ENCODE measurements at regions not wholly inside any gene's neighbourhood (a gene's known extent, or its start where the extent isn't known, plus 50 kb on each side); places are given as distances from the start of the nearest gene placed in this dataset.

DNA sequence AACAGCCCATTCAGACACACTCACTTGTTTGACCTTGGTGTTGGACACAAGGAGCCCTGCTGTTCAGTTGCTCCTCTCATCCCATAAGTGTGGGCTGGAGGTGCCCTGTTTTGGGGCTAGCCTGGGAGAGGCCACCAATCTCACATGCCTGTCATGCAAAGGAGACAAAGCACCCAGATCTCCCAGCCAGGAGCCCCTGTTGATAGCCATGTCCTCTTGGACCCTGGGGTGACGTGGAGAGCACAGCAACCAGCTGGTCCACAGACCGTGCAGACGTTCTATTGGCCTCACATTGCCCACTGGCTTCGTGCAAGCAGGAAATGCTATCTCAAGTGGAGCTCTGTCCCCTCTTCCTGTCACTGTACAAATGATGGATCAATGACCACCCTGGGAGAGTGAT, 240.8 kb downstream of the RPS24 start:
- Histone ChIP-seq H2AFZ (no peak overlapping the region), H3K79me2 (ENCODE audit: low read depth) (no peaks in the 10 kb centered on the region), H3K4me2 (no peak overlapping the region), H3K9me3 (ENCODE audit: insufficient read depth, low read depth) (no peaks in the 10 kb centered on the region), H3K36me3 (ENCODE audit: low read depth) (no peaks in the 10 kb centered on the region), H3K4me1 (replicated peaks; ENCODE audit: insufficient read depth) (no peaks in the 10 kb centered on the region), H3K27ac (no peak overlapping the region), H4K20me1 (ENCODE audit: insufficient read depth) (no peaks in the 10 kb centered on the region), H3F3A (ENCODE audit: insufficient read depth, low read depth) (no peaks in the 10 kb centered on the region), H3K9me2 (ENCODE audit: insufficient read depth) (no peaks in the 10 kb centered on the region), H3K27me3 (ENCODE audit: insufficient read depth, low read depth) (peaks cover 52% of the 10 kb centered on the region), H3K4me3 (no peak overlapping the region)
- no peak for DNase-seq
- intact Hi-C loops (cut with micrococcal nuclease; ENCODE audit: unreplicated experiment): no loop called here
- no TSS peak for BruUV-seq (replicated peaks)
- ChIA-PET CTCF (no interaction called here), POLR2A (ENCODE audit: unreplicated experiment) (interaction anchor here (0.6 kb wide), 1 partner anchor 378 kb away, joined by 6 read pairs; no protein-coding TSS in a partner anchor)
- TF ChIP-seq EZH2 (IDR thresholded peaks at IDR 0.05; ENCODE audit: low read depth): no peak
- TF ChIP-seq, protein P1, sequence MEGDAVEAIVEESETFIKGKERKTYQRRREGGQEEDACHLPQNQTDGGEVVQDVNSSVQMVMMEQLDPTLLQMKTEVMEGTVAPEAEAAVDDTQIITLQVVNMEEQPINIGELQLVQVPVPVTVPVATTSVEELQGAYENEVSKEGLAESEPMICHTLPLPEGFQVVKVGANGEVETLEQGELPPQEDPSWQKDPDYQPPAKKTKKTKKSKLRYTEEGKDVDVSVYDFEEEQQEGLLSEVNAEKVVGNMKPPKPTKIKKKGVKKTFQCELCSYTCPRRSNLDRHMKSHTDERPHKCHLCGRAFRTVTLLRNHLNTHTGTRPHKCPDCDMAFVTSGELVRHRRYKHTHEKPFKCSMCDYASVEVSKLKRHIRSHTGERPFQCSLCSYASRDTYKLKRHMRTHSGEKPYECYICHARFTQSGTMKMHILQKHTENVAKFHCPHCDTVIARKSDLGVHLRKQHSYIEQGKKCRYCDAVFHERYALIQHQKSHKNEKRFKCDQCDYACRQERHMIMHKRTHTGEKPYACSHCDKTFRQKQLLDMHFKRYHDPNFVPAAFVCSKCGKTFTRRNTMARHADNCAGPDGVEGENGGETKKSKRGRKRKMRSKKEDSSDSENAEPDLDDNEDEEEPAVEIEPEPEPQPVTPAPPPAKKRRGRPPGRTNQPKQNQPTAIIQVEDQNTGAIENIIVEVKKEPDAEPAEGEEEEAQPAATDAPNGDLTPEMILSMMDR (conservative IDR thresholded peaks at IDR 0.05): no peak

DNA sequence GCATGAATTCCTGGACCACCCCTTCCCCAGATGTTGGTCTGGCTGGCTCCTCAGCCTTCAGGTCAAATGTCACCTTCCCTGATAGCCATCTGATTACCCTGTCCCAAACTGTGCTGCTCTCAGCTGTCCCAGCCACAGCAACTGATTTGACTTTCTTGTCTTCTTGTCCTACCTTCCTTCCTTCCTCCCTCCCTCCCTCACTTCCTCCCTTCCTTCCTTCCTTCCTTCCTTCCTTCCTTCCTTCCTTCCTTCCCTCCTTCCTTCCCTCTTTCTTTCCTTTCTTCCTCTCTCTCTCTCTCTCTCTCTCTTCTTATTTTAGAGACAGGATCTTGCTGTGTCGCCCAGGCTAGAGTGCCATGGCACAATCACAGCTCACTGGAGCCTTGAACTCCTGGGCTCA, 242.5 kb downstream of the RPS24 start:
- DNase-seq: no peak
- CTCF ChIA-PET: no interaction called here
- POLR2A ChIA-PET (ENCODE audit: unreplicated experiment): no interaction called here
- H3K79me2 ChIP-seq (ENCODE audit: low read depth): no peaks in the 10 kb centered on the region
- peaks cover 51% of the 10 kb centered on the region for H3K27me3 ChIP-seq (ENCODE audit: insufficient read depth, low read depth)
- no peak overlapping the region for H3K4me2 ChIP-seq
- no peaks in the 10 kb centered on the region for H3F3A ChIP-seq (ENCODE audit: insufficient read depth, low read depth)
- no peaks in the 10 kb centered on the region for H3K36me3 ChIP-seq (ENCODE audit: low read depth)
- no peaks in the 10 kb centered on the region for H3K9me2 ChIP-seq (ENCODE audit: insufficient read depth)
- H3K9me3 ChIP-seq (ENCODE audit: insufficient read depth, low read depth): no peaks in the 10 kb centered on the region
- H3K27ac ChIP-seq: no peak overlapping the region
- intact Hi-C loops (cut with micrococcal nuclease; ENCODE audit: unreplicated experiment): no loop called here
- H4K20me1 ChIP-seq (ENCODE audit: insufficient read depth): no peaks in the 10 kb centered on the region
- TF ChIP-seq, protein P1 (conservative IDR thresholded peaks at IDR 0.05): no peak
- TF ChIP-seq EZH2 (IDR thresholded peaks at IDR 0.05; ENCODE audit: low read depth): no peak
- H3K4me3 ChIP-seq: no peak overlapping the region
- H2AFZ ChIP-seq: no peak overlapping the region
- BruUV-seq (replicated peaks): no TSS peak
- no peaks in the 10 kb centered on the region for H3K4me1 ChIP-seq (replicated peaks; ENCODE audit: insufficient read depth)

DNA sequence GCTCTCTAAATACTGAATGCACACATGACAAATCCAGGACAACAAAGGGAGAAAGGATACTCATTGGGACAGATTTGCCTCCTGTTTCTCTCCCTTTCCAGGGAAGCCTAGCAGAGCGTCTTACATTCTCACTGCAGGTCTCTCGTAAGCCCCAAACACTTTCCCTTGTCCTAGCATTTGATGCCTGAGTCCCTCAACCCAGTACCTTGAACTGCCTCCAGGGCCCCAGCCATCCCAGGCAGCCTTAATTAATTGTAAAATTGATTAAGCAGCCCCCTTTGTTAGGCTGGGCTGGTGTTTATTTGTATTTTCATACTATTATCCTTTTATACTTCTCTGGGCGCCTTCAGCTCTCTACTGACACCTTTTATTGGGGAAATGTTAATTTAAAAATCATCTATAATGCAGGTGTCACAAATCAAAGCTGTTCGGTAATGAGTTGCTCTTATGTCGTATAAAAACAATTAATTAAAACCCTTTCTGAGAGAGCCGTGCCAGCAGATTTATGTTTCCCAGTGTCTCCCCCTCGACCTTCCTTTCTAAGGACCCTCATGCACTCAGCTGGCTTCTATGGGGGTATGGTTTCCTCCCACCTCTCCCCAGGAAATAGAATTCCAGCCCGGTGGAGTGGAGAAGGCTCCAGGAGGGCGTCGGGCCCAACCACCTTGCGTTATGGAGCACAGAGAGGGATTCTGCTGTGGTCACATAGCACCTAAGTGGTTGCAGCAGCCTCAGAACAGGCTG, 243.8 kb downstream of the RPS24 start:
- Histone ChIP-seq H3K36me3 (ENCODE audit: low read depth) (no peaks in the 10 kb centered on the region), H3K4me3 (no peak overlapping the region), H3K9me2 (ENCODE audit: insufficient read depth) (no peaks in the 10 kb centered on the region), H3K4me1 (replicated peaks; ENCODE audit: insufficient read depth) (no peaks in the 10 kb centered on the region), H3K79me2 (ENCODE audit: low read depth) (no peaks in the 10 kb centered on the region), H3K4me2 (no peak overlapping the region), H3K27ac (no peak overlapping the region), H2AFZ (no peak overlapping the region), H4K20me1 (ENCODE audit: insufficient read depth) (no peaks in the 10 kb centered on the region), H3K27me3 (ENCODE audit: insufficient read depth, low read depth) (peaks cover 51% of the 10 kb centered on the region), H3F3A (ENCODE audit: insufficient read depth, low read depth) (no peaks in the 10 kb centered on the region), H3K9me3 (ENCODE audit: insufficient read depth, low read depth) (no peaks in the 10 kb centered on the region)
- POLR2A ChIA-PET (ENCODE audit: unreplicated experiment): interaction anchor here (0.6 kb wide), 1 partner anchor 770 kb away, joined by 6 read pairs; no protein-coding TSS in a partner anchor
- TF ChIP-seq, protein P1 (conservative IDR thresholded peaks at IDR 0.05): no peak
- no peak for TF ChIP-seq EZH2 (IDR thresholded peaks at IDR 0.05; ENCODE audit: low read depth)
- CTCF ChIA-PET: no interaction called here
- DNase-seq: no peak
- no TSS peak for BruUV-seq (replicated peaks)
- intact Hi-C loops (cut with micrococcal nuclease; ENCODE audit: unreplicated experiment): no loop called here

All from PC-9 (cell line).